C1 segment of cervical spinal cord (tissue), 14 donors: ENCODE measurements at regions not wholly inside any gene's neighbourhood (a gene's known extent, or its start where the extent isn't known, plus 50 kb on each side); places are given as distances from the start of the nearest gene placed in this dataset.

Experiments used
- DNase-seq, 14 donors: peaks; one replicate each; lab custom pipeline; 2025; lab: John Stamatoyannopoulos, UW

- DNase-seq: no peak
Measured at GRCh38 chr14:65185829-65186228, 83.5 kb upstream of the MAX start.

GRCh38 chr14:65186951-65187350 lies 84.6 kb upstream of the MAX start:
- no peak for DNase-seq

DNA sequence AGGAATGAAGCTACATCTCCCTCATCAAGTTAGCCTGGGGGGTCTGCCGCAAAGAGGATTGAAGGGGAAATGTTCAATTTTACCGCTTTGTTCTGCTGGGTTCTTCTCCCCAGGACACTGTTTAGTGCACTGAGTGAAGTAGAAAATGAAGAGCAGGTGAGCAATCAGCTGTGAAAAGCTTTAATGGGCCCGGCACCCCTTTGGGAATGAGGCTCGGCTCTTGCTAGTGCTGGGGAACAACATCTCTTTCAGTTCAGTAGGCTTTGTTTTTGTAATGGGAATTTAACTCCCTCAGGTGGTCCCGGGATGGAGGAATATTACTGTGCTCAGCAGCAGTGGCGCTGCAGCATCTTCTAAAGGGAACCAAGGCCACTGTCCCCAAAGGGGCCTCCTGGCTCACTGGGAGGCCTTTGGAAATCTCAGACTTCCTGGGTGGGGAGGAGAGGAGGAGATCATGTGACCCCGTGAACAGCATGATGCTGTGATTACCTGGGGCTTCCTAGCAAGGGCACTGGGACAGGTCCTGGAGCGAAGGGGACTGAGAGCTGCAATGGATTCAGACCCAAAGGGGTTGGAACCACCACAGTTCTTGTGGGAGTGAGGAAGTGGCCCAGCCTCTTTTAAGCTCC lies 85.2 kb upstream of the MAX start:
- no peak for DNase-seq

DNA sequence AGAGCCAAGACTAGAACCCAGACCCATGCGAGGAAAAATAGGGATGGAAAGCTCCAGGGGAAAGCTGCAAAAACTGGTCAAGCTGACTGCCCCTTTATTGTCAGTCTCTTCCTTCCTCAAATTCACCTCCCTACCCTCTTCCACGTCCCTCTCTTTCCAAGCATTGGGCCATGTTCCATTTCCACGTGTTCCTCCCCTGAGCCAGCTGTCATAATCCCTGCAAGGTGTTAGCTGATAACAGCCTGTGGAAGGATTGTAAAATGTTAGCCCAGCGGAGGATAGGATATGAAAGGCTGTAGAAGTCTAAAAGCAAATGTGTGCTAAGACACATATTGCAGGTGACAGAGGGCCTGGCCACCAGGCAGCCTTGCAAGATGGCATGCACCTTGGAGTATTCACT lies 88.0 kb upstream of the MAX start:
- DNase-seq: no peak

GRCh38 chr14:65191716-65192115 lies 89.4 kb upstream of the MAX start:
- DNase-seq: no peak

DNA sequence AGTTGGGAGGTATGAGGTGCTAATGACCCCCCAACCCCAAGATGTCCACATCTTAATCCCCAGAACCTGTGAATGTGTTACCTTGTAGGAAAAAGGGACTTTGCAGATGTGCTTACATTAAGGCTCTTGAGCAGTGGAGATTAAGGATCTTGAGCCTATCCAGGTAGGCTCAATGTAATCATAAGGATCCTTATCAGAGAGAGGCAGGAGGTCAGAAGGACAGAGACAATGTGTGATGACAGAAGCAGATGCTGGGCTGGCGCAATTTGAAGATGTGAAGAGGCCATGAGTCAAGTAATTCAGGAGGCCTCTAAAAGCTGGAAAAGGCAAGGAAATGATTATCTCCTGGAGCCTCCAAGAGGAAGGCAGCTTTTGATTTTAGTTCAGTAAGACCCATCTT lies 90.4 kb upstream of the MAX start:
- DNase-seq: no peak

DNA sequence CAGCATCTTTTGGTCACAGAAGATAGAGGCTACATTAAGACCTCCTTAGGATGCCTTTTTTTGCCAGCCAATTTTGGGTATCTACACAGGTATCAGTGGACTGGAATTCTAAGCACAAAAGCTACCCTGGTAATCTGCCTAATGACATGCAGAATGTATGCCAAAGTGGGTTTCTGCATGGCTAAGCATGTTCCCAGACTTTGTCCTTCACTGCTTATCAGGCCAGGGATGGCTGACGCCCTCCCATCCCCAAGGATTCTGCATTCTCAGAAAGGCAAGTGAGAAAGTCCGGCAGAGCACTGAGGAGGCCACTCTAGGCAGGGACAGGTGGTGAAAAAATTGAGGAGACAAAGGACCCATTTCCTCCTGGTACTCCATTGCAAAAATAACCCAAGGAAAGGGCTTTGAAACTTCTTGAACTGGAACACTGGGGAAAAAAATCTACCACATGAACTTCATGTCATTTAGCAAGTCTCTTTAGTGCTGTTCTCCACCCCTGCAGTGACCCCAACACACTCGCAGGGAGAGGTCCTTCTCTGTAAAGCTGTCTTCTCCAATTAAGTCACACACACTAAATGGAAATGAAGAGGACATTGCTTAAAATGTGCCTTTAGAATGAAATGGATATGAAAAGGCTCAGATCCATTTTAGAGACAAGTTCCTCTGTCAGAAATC lies 91.7 kb upstream of the MAX start:
- DNase-seq: peak in 1 of 14 donors; percentile 19

DNA sequence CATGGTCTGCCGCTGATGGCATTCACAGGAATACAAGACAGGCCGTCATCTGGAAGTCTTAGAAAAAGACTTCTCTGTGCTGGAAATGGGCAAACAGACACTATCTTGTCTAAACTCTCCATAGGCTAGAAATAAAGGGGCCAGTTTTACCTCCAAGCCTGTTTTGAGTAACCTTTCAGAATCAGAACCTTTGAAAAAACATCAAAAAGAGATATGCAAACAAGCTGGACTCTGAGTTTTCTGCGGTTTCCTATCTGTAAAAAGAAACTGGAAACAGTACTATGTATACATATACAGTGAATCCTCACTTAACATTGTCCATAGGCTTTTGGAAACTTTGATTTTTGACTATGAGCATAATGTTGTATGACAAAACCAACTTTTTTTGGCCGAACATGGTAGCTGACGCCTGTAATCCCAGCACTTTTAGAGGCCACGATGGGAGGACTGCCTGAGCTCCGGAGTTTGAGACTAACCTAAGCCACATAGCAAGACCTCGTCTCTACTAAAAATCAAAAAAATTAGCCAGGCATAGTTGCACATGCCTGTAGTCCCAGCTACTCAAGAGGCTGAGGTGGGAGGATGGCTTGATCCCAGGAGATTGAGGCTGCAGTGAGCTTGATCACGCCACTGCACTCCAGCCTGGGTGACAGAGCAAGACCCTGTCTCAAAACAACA lies 92.9 kb upstream of the MAX start:
- no peak for DNase-seq

GRCh38 chr14:65198346-65198745 lies 96.0 kb upstream of the MAX start:
- DNase-seq: no peak

- DNase-seq: no peak
Measured at GRCh38 chr14:65200454-65200853, 98.1 kb upstream of the MAX start.

DNA sequence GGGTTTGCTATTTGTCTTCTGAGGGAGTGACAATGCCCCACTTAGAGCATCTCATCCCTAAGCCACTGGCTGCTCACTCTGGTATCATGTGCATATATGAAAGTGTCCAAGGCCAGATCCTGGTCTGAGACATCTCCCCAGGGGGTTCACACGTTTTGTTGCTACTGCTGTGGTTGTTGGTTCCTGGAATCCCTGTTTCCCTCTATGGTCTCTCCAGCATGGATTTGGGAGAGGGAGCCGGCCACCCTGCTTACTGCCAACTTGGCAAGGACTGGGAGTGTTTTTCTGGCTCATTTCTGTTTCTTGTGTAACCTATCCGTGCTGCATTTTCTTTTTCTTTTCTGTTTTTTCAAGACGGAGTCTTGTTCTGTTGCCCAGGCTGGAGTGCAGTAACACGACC lies 101.3 kb upstream of the MAX start:
- no peak for DNase-seq

DNA sequence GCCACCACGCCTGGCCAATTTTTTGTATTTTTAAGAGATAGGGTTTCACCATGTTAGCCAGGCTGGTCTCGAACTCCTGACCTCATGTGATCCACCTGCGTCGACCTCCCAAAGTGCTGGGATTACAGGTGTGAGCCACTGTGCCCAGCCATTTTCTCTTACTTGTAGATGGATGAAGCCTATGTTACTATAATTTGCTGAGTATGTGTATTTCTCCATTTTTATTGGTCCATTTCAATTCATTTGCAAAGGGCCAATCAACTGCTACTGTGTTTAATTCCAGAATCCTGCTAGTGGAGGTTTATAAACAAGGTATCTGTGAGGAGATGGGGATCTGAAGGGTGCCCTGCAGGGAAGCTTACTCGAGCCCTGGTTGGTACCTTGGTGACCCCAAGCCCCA lies 101.7 kb upstream of the MAX start:
- no peak for DNase-seq

- no peak for DNase-seq
Measured at GRCh38 chr14:65206078-65206447, 103.7 kb upstream of the MAX start.

DNA sequence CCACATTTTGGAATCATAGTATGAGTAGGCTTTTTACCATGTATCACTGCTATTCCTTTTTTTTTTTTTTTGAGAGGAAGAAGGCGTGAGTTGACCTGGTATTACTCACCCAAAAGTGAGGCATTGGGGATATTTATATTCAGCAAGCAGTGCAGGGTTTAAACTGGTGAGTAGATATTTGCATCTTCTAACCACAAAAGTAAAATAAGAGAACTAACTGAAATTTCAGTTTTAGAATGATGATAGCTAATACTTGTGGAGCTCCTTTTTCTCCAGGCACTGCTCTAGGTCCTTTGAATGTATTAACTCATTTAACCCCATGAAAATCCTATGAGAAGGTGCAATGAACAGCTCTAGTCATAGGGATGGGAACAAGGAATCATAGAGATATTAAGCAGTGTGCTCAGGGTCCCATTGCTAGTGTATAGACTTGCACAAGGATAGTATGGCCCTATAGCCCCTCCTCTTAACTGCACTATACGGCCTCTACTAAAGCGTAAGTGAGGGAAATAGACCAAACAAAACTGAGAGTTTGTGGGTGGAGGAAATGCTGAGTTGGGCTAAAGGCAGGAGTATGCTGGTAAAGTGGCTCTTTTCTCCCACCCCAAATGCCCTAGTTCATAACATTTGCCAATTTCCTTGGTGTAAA lies 104.3 kb upstream of the MAX start:
- DNase-seq: no peak

DNA sequence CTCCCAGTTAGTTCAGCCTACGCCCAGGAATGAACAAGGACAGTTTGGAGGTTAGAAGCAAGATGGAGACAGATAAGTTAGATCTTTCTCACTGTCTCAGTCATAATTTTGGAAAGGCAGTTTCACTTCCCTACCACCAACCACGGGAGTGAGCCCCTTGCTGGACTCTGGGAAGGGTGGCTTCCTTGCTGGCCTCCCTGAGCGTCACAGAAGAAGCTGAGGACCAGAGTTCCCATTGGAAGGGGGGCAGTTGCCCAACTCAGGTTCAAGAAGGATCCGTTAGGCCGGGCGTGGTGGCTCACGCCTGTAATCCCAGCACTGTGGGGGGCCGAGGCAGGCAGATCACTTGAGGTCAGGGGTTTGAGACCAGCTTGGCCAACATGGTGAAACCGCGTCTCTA lies 106.2 kb upstream of the MAX start:
- DNase-seq: no peak

DNA sequence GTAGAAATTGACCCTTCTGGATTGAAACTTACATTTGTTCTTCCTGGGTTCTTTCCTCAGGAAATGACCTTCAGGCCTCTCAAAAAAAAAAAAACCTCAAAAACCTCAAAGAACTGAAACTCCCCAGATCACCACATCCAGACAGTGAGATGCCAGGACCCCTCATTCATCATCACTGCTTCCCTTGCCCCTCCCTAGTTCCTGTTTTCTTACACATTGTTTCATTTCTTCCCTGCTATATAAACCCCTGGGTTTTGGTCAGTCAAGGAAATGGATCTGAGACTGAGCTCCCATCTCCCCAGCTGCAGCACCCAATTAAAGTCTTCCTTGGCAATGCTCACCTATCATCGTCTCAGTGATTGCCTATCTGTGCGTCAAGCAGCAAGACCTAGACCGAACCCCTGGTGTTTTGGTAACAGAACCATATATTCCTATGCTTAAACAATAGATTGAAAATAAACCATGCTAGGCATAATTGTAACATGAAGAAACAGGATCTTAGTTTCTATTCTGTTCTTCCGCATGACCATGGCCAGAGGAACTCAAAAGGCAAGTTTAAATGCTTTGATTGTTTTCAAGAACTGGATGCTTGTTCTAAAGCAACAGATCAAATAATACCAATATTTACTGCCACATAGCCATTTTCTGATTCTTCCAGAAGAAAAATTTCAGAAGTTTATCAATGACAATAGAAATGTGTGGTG lies 108.0 kb upstream of the MAX start:
- DNase-seq: no peak

GRCh38 chr14:65210822-65211182 lies 108.5 kb upstream of the MAX start:
- no peak for DNase-seq

- DNase-seq: no peak
Measured at GRCh38 chr14:65211341-65211987, 109.1 kb upstream of the MAX start.

DNA sequence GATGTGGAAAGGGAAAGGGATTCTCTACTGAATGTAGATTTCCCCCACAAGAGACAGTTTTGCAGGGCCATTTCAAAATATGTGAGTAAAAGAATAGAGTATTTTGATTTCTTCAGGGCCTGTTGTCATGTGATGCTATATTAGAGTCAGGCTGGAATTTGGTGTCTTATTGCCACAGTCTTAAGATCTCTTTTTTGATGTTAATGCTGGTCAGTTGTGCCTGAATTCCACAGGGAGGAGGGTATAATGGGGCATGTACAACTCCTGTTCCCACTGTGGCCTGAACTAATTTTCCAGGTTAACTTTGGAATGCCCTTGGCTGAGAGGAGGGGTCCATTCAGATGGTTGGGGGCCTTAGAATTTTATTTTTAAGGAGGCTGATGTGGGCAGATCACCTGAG lies 111.0 kb upstream of the MAX start:
- no peak for DNase-seq

DNA sequence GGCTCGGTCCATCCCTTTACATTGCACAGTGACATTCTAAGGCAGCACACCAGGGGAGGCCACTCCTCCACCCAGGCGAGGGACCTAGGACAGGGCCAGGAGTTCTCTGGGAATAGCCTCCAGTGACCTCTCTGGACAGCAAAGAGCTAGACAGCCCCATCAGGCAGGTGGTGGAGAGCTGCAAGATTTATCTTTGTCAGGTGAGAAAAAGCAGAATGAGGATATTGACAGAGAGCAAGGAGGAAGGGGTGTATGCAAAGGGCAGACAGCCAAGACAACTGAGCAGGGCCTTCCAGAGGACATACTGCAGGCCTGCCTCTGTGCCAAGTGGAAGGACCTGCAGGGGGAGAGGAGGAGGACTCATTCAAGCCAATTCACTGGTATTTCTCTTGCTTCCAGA lies 112.4 kb upstream of the MAX start:
- DNase-seq: no peak

DNA sequence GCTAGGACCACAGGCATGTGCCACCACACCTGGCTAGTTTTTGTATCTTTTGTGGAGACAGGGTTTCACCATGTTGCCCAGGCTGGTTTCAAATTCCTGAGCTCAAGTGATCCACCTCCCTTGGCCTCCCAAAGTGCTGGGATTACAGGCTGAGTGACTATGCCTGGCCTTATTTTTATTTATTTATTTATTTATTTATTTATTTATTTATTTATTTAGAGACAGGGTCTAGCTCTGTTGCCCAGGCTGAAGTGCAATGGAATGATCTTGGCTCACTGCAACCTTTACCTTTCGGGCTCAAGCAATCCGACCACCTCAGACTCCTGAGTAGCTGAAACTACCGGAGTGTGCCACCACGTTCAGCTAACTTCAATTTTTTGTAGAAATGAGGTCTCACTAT lies 117.0 kb upstream of the MAX start:
- DNase-seq: no peak

DNA sequence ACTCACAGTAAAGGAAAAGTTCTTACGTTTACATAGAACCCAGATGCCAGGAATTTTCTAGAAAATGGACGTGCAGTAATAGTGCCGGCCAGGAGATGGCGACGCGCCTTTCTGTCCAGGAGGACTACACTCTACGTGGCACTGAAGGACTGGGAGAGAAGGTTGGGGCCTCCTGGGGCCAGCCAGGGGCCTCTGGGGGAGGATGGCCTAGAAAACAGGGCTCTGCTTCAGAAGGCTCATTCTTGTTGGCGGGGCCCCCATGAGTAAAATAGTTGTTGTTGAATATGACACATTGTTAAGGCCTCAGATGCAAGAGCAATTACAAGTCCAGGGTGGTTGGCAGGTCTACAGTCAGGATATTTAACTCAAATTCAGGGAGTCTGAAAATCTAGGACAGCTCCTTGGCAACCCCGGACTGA lies 120.1 kb upstream of the MAX start:
- peak in 11 of 14 donors; percentile 18 to 81 (median 68) for DNase-seq
